GM15510 (cell line): ENCODE measurements at regions not wholly inside any gene's neighbourhood (a gene's known extent, or its start where the extent isn't known, plus 50 kb on each side); places are given as distances from the start of the nearest gene placed in this dataset.

Experiments used
- POLR2A ChIP-seq: IDR thresholded peaks from 3 replicates; pipeline ENCODE4 v1.6.1; 2011; ENCODE audit warnings: borderline replicate concordance; ENCODE audit not compliant: insufficient read length; ENCODE audit errors: extremely low read depth

DNA sequence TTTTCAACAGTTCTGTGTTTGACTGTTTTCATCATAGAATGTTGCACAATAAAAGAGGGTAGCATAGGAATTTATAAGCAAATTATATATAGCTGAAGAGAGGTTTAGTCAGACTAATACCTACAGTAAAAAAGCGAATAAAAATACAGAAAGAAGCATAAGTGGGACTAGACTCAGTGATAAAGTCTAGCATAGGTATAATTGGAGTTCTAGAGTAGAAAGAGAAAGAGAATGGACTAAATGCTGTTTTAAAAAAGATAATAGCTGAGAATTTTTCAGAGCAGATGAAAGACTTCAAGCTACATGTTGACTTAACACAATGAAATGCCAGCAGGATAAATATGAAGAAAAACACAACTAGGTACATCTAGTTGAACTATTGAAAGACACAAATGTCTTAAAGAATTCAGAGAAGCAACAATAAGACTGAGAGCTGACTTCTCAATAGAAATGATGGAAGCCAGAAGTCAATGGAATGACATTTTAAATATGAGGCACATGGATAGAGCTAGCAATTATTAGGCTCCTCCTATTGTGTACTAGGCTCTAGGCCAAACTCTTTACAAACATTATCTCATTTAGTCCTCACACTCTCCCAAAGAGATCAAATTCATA, 573.9 kb downstream of the ZNF608 start:
- no peak for TF ChIP-seq POLR2A

GRCh38 chr5:124162767-124163532, 583.5 kb downstream of the ZNF608 start:
- TF ChIP-seq POLR2A, result no peak

- TF ChIP-seq POLR2A, result no peak
Observed at GRCh38 chr5:124161266-124161665, 585.2 kb downstream of the ZNF608 start.

- no peak for TF ChIP-seq POLR2A
Observed at GRCh38 chr5:124160265-124160664, 586.2 kb downstream of the ZNF608 start.

GRCh38 chr5:124157320-124157719, 589.1 kb downstream of the ZNF608 start:
- no peak for TF ChIP-seq POLR2A

DNA sequence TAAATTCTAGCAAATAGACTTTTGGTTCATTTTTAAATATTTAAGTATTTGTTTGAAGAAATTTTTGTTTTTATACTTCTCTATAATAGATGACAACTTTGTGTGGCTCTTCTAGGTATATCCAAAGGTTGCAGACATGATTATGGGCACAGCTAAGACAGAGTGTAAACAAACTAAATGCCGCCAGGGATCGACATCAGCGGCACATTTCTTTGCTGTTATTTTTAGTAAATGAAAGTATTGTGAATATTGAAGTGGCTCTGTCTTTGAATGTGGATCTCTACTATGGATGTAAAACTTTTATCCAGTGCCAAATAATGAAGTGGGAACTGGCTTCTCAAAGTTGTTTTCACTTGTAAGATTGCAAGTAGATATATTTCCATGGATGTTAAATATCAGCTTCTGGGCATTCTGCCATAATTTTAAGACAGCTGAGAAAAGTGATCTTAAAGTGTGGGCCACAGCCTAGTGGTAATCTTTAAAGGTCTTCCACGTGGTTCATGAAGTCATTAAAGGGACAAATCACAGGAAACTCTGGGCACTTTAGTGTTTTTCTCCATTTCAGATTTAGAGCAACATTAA, 589.9 kb downstream of the ZNF608 start:
- TF ChIP-seq POLR2A, result no peak

DNA sequence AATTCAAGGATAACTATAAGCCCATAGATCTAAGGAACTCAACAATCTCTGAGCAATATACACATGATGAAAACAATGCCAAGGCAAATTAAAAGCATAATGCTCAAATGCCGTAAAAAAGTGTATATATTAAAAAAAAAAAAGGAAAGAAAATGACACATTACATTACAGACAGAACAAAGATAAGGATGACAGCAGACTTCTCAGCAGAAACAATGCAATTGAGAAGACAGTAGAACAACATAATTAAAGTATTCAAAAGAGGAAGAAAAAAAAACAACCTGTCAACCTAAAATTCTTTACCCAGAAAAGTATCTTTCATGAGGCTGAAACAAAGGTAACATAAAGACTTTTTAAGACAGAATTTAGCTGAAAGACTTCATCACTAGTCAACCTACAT, 591.7 kb downstream of the ZNF608 start:
- TF ChIP-seq POLR2A, result no peak

DNA sequence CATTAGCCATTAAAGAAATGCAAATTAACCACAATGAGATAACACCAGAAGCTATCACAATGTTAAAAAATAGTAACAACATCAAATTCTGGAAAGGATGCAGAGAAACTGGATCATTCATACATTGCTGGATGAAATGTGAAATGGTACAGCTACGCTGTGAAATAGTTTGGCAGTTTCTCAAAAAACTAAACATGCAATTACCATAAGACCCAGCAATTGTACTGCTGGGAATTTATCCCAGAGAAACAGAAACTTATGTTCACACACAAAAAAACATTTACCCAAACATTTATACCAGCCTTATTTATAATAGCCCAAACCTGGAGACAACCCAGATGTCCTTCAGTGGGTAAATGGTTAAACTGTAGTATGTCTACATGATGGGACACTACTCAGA, 592.9 kb downstream of the ZNF608 start:
- no peak for TF ChIP-seq POLR2A

DNA sequence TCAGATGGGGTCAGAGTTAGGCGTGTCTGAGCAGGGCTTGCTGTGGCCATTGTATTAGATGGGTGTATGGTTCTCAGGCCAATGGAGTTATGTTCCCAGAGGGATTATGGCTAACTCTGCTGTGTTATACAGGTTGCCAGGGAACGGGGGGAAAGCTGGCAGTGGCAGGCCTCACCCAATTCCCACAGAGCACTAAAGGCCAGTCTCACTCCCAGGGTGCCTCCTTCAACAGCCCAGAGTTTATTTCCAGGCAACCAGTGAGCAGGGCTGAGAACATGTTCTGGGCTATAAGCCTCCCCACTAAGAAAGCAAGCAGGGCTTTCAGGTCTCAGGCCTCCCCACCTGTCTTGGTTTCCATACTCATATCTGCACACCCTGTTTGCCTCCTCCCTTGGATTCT, 597.9 kb downstream of the ZNF608 start:
- no peak for TF ChIP-seq POLR2A

DNA sequence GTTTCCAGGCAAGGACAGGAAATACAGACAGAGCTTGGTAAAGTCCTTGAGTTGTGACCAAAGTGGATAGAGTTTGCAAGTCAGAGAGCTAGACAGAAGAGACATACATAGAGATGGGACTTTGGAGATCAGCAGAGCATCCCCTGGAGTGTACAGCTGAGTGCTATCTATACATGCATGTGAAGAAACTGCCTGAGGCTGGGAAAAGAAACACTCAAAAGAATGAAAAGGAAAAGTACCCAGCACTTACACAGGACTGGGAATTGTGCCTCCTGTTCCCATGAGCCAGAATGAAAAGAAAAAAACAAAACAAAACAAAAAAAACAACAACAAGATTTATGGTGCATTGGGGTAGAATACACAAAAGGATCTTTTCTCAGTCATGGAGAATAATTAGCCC, 606.4 kb downstream of the ZNF608 start:
- TF ChIP-seq POLR2A, result no peak

- no peak for TF ChIP-seq POLR2A
Observed at GRCh38 chr5:124139477-124139876, 607.0 kb downstream of the ZNF608 start.

DNA sequence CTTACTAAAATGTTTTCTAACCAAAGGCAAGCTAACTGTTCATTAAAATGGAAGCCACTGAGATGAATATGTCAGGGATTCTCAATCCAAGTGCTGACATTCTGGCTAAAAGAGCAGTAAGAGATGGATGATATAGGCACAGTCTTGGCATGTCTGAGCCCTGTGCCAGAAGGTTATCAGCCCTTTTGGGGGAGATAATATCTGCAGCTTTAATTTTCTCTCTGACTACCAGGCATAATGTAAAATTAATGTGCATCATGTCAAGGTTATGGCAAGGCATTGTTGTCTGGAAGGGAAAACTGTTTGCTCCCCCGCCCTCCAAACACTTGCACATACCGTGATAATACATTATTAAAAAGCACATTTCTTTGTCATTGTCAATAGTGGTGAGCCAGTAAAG, 609.8 kb downstream of the ZNF608 start:
- no peak for TF ChIP-seq POLR2A

DNA sequence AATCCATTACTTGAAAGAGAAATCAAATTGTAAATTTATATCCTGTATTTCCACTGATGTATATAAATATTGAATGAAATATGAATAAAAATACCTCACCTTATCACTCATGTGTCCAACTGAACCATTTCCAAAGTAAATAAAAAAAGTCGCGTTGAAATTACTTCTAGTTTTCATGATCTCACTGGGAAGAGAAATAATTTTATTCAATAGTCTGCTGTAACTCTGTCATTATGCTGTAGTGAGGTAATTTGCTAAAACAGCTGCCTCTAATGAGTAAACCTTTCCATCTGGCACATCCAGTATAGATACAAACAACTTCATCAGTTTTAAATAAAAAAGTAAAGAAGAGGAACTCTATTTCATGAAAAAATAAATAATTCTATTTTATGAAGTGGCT, 611.5 kb downstream of the ZNF608 start:
- no peak for TF ChIP-seq POLR2A

DNA sequence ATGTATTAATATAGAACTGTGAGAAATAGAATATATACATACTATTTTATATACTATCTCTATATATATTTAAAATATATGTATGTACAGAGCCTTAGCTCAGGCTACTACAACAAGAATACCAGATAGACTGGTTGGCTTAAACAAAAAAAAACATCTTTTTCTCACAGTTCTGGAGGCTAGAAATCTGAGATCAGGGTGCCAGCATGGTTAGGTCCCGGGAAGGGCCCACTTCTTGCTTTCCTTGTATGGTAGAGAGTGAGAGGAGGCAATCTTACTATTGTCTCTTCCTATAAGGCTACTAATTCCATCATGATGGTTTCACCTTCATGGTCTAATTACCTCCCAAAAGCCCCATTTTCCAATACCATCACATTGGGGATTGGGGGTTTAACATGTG, 613.0 kb downstream of the ZNF608 start:
- no peak for TF ChIP-seq POLR2A

DNA sequence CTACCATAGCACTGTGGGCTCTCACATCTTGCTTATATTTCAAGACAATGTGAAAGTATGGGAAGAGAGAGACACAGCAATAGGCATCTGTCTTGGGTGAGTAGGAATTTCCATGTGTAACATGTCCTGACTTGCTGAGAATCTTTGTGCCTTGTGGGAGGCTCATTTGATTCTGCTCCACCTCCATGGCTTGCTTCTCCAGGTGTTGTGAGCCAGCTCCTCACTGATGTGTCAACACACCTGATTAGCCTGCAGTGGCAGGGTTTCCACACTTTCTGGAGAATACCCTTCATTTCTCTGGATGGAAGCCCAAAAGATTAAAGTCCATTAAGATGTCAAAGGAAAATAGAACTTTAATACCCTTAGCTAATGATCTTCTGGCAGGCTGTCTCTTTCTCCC, 613.6 kb downstream of the ZNF608 start:
- no peak for TF ChIP-seq POLR2A

GRCh38 chr5:124131466-124131865, 615.0 kb downstream of the ZNF608 start:
- no peak for TF ChIP-seq POLR2A
